Inflammatory macrophage (primary cell): ENCODE measurements at regions not wholly inside any gene's neighbourhood (a gene's known extent, or its start where the extent isn't known, plus 50 kb on each side); places are given as distances from the start of the nearest gene placed in this dataset.

Experiments used
- DNase-seq, 2 donors: peaks; one replicate each; pipeline ENCODE4 v3.0.0-alpha.2; 2020 to 2022

GRCh38 chr2:575030-575726 is 102.0 kb downstream of the TMEM18 start:
- no peak for DNase-seq

GRCh38 chr2:573805-574392 is 103.3 kb downstream of the TMEM18 start:
- no peak for DNase-seq

GRCh38 chr2:573025-573424 is 104.2 kb downstream of the TMEM18 start:
- no peak for DNase-seq

- no peak for DNase-seq
These were observed 107.5 kb downstream of the TMEM18 start for GRCh38 chr2:569681-570080.

GRCh38 chr2:568639-569235 is 108.5 kb downstream of the TMEM18 start:
- no peak for DNase-seq

- DNase-seq, result no peak
These were observed 109.2 kb downstream of the TMEM18 start for GRCh38 chr2:567865-568638.

- no peak for DNase-seq
These were observed 109.7 kb downstream of the TMEM18 start for GRCh38 chr2:567496-567864.

GRCh38 chr2:566379-567313 is 110.6 kb downstream of the TMEM18 start:
- no peak for DNase-seq

- no peak for DNase-seq
These were observed 112.6 kb downstream of the TMEM18 start for GRCh38 chr2:564471-565181.

GRCh38 chr2:563512-563911 is 113.7 kb downstream of the TMEM18 start:
- no peak for DNase-seq

- DNase-seq, result no peak
These were observed 114.5 kb downstream of the TMEM18 start for GRCh38 chr2:562391-563364.

GRCh38 chr2:558879-559278 is 118.3 kb downstream of the TMEM18 start:
- DNase-seq, result no peak

- DNase-seq, result no peak
These were observed 118.9 kb downstream of the TMEM18 start for GRCh38 chr2:558302-558642.

- DNase-seq, result no peak
These were observed 119.4 kb downstream of the TMEM18 start for GRCh38 chr2:557635-558301.

GRCh38 chr2:556485-556884 is 120.7 kb downstream of the TMEM18 start:
- DNase-seq, result no peak

- DNase-seq, result no peak
These were observed 121.9 kb downstream of the TMEM18 start for GRCh38 chr2:555164-555922.

- DNase-seq, result no peak
These were observed 122.8 kb downstream of the TMEM18 start for GRCh38 chr2:554444-554843.

- DNase-seq, result no peak
These were observed 124.3 kb downstream of the TMEM18 start for GRCh38 chr2:552906-553305.

GRCh38 chr2:551621-552020 is 125.6 kb downstream of the TMEM18 start:
- no peak for DNase-seq
